ENCODE measurements at regions not wholly inside any gene's neighbourhood (a gene's known extent, or its start where the extent isn't known, plus 50 kb on each side); places are given as distances from the start of the nearest gene placed in this dataset.

GRCh38 chr3:18900994-18901393 is 247.3 kb upstream of the KCNH8 start:
- TF ChIP-seq CTCF (optimal IDR thresholded peaks at IDR 0.05 in 1 of 3, IDR thresholded peaks at IDR 0.05 in 1 of 3, conservative IDR thresholded peaks at IDR 0.05 in 1 of 3; ENCODE audit: extremely low read depth in 1 of 3, insufficient read depth in 2 of 3, low read length in 3 of 3): no peak
- TF ChIP-seq EZH2 (IDR thresholded peaks at IDR 0.05; ENCODE audit: low read length): no peak

All from keratinocyte (primary cell).